IPS-20b (cell line): ENCODE measurements at regions not wholly inside any gene's neighbourhood (a gene's known extent, or its start where the extent isn't known, plus 50 kb on each side); places are given as distances from the start of the nearest gene placed in this dataset.
"Not testable (repeated sequence)": the region's sequence is repeated elsewhere in the genome, so short reads cannot be mapped to it uniquely, and the experiment has no call there.

ENCODE experiments used
- H3K27ac ChIP-seq: one replicate; pipeline ENCODE4 v1.5.1; 2013; ENCODE audit warnings: low read length
- H3K27me3 ChIP-seq: 2 replicates; pipeline ENCODE4 v1.6.1; 2013; ENCODE audit warnings: mild to moderate bottlenecking, low read length, inconsistent platforms; ENCODE audit not compliant: insufficient read depth
- H3K36me3 ChIP-seq: 2 replicates; pipeline ENCODE4 v1.6.1; 2013; ENCODE audit warnings: low read depth, mild to moderate bottlenecking, inconsistent platforms, low read length, moderate library complexity; ENCODE audit not compliant: insufficient read depth
- H3K4me1 ChIP-seq: 2 replicates; pipeline ENCODE4 v1.6.1; 2013; ENCODE audit warnings: mild to moderate bottlenecking, control low read depth, inconsistent platforms, low read length, moderate library complexity; ENCODE audit not compliant: insufficient read depth
- H3K4me3 ChIP-seq: 2 replicates; pipeline ENCODE4 v1.5.1; 2013; ENCODE audit warnings: mild to moderate bottlenecking, low read length, inconsistent platforms
- H3K9ac ChIP-seq: 2 replicates; pipeline ENCODE4 v1.6.1; 2013; ENCODE audit warnings: low read depth, mild to moderate bottlenecking, inconsistent platforms, low read length, moderate library complexity
- H3K9me3 ChIP-seq: 2 replicates; pipeline ENCODE4 v1.6.1; 2013; ENCODE audit warnings: mild to moderate bottlenecking, low read depth, low read length, inconsistent platforms; ENCODE audit not compliant: insufficient read depth

DNA sequence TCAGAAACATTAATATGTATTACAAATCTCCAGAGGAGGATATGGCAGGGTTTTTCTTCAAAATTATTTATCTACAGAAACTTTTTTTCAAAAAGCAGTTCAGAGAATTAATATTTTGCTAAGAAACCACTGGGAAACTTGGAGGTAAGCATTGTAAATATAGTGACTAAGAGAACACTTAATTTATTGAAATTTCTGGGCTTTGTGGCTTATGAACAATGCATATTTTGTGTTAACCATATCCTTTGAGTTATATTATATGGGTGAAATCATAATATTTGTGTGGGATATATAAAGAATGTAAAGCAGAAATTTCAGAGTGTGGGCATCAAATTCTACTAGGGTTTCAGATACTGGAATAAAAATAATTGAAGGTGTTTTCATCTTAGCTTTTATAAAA is 1059.2 kb downstream of the ZPLD1 start:
- Histone ChIP-seq H3K9me3 (no peaks in the 10 kb centered on the region; the same call in 1 of the 2 replicates), H3K27me3 (no peaks in the 10 kb centered on the region), H3K4me1 (no peaks in the 10 kb centered on the region), H3K9ac (no peak overlapping the region), H3K4me3 (no peak overlapping the region), H3K36me3 (no peaks in the 10 kb centered on the region), H3K27ac (no peak overlapping the region)

DNA sequence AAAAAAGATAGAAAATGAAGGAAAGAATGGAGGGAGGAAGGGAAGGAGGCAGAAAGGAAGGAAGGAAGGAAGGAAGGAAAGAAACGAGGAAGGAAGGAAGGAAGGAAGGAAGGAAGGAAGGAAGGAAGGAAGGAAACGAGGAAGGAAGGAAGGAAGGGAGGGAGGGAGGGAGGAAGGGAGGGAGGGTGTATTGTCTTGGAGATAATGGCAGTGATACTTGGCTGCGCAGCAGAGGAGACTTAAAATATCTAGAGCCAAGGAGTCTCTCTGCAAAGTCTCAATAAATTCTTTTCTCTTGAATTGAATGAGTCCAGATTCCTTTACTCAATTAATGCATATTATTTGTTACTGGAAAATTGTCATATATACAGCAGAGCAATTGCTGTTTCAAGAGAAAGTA is 1059.7 kb downstream of the ZPLD1 start:
- Histone ChIP-seq H3K27me3 (no peaks in the 10 kb centered on the region), H3K4me1 (no peaks in the 10 kb centered on the region), H3K9me3 (no peaks in the 10 kb centered on the region; the same call in 1 of the 2 replicates), H3K4me3 (no peak overlapping the region), H3K36me3 (no peaks in the 10 kb centered on the region), H3K9ac (no peak overlapping the region), H3K27ac (no peak overlapping the region)

- Histone ChIP-seq H3K4me3 (no peak overlapping the region), H3K36me3 (no peaks in the 10 kb centered on the region), H3K9me3 (no peaks in the 10 kb centered on the region; the same call in 1 of the 2 replicates), H3K27ac (no peak overlapping the region), H3K4me1 (no peaks in the 10 kb centered on the region), H3K9ac (no peak overlapping the region), H3K27me3 (no peaks in the 10 kb centered on the region)
Observed at GRCh38 chr3:103495186-103495585, 1060.4 kb downstream of the ZPLD1 start.

- Histone ChIP-seq H3K9ac (no peak overlapping the region), H3K27me3 (no peaks in the 10 kb centered on the region), H3K4me3 (no peak overlapping the region), H3K36me3 (no peaks in the 10 kb centered on the region), H3K4me1 (no peaks in the 10 kb centered on the region), H3K9me3 (no peaks in the 10 kb centered on the region; the same call in 1 of the 2 replicates), H3K27ac (no peak overlapping the region)
Observed at GRCh38 chr3:103499132-103499900, 1064.5 kb downstream of the ZPLD1 start.

DNA sequence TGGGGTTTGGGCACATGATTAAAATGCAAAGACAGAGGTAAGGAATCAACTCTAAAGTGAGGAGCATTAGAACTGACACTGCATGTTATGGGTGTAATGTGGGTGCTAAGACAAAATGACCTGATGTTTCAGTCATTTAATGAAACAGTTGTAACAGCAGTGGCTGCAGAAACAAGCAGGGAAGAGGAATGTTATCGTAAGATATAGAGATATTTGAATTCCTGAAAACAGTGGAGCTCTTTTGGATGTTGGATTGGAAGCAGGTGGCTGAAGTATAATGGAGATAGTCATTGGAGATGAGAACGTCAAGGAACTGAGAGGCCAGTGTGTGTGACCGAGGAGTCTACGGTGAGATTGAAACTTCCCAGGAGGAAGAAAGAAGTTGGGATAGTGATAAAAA is 1065.2 kb downstream of the ZPLD1 start:
- Histone ChIP-seq H3K9ac (no peak overlapping the region), H3K4me3 (no peak overlapping the region), H3K4me1 (no peaks in the 10 kb centered on the region), H3K27ac (no peak overlapping the region), H3K9me3 (no peaks in the 10 kb centered on the region; the same call in 1 of the 2 replicates), H3K27me3 (no peaks in the 10 kb centered on the region), H3K36me3 (no peaks in the 10 kb centered on the region)

DNA sequence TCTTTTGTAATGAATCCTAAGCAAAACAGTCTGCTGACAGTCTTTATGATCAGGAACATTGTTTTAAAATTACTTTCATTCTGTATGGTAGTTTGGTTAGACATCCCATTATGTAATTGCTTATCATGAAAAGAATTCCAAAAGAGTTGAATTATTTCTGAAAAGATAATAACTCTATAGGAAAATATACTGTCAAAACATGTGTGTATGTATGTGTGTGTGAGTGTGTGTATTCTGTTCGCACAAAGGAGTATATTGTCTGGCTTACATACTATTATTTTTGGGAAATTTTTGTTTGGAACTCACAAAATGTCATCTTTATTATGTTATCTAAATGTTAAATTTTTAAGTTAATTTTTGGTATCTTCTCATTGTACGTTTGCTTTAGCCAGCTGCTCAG is 1075.9 kb downstream of the ZPLD1 start:
- H3K27me3 ChIP-seq = no peaks in the 10 kb centered on the region

DNA sequence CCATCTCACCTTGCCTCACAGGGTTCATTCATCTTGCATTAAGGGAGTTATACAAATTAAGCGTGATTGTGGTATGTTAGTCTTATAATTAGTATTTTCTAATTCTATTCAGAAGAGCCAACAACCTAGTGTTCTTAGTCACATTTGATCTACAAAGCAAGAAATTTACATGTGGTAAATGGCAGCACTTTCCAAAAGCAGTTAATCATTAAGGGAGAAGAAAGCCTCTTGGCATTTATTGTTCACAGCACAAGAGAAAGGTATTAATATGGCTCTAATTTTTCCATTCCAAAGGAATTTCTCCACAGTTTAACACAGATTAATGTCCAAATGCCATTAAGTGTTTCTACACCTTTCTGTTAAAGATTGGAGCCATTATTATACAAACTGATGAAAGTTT is 1077.1 kb downstream of the ZPLD1 start:
- Histone ChIP-seq H3K4me3 (no peak overlapping the region), H3K9me3 (no peaks in the 10 kb centered on the region), H3K27me3 (no peaks in the 10 kb centered on the region), H3K27ac (no peak overlapping the region), H3K36me3 (no peaks in the 10 kb centered on the region), H3K4me1 (no peaks in the 10 kb centered on the region), H3K9ac (no peak overlapping the region)

More for the DNA sequence above, 1075.9 kb downstream of the ZPLD1 start:
- no peaks in the 10 kb centered on the region; the same call in 1 of the 2 replicates for H3K9me3 ChIP-seq
- no peaks in the 10 kb centered on the region for H3K4me1 ChIP-seq
- no peaks in the 10 kb centered on the region for H3K36me3 ChIP-seq
- no peak overlapping the region for H3K4me3 ChIP-seq
- no peak overlapping the region for H3K9ac ChIP-seq
- no peak overlapping the region for H3K27ac ChIP-seq

DNA sequence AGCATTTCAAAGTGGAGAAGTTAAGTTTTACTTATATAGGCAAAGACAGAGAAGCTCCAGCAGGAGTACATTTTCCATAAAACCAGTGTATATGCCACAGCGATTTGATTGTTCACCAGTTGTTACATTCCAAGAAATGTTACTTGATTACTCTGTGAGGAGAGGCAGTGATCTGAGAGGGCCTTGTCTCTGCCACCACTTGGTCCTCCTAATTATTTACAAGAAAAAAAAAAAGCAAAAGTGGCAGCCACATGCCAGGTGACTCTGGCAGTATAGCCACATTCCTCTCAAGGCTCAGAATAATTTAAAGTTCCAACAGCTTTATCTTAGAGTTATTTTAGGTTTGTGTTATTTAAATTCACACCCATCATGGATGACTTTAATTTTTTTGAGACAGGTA is 1077.8 kb downstream of the ZPLD1 start:
- H3K9me3 ChIP-seq = no peaks in the 10 kb centered on the region
- no peak overlapping the region for H3K27ac ChIP-seq
- H3K36me3 ChIP-seq = no peaks in the 10 kb centered on the region

GRCh38 chr3:103513003-103513402 is 1078.2 kb downstream of the ZPLD1 start:
- no peaks in the 10 kb centered on the region for H3K4me1 ChIP-seq
- no peaks in the 10 kb centered on the region for H3K27me3 ChIP-seq
- H3K27ac ChIP-seq = no peak overlapping the region
- H3K4me3 ChIP-seq = no peak overlapping the region
- H3K9me3 ChIP-seq = no peaks in the 10 kb centered on the region
- no peaks in the 10 kb centered on the region for H3K36me3 ChIP-seq
- no peak overlapping the region for H3K9ac ChIP-seq

More for the DNA sequence above, 1077.8 kb downstream of the ZPLD1 start:
- no peaks in the 10 kb centered on the region for H3K4me1 ChIP-seq
- no peak overlapping the region for H3K9ac ChIP-seq
- no peaks in the 10 kb centered on the region for H3K27me3 ChIP-seq
- H3K4me3 ChIP-seq = no peak overlapping the region

GRCh38 chr3:103515116-103515515 is 1080.3 kb downstream of the ZPLD1 start:
- H3K4me1 ChIP-seq = no peaks in the 10 kb centered on the region
- H3K4me3 ChIP-seq = no peak overlapping the region
- H3K36me3 ChIP-seq = no peaks in the 10 kb centered on the region
- H3K27ac ChIP-seq = no peak overlapping the region
- H3K9ac ChIP-seq = no peak overlapping the region
- H3K27me3 ChIP-seq = no peaks in the 10 kb centered on the region
- no peaks in the 10 kb centered on the region for H3K9me3 ChIP-seq

GRCh38 chr3:103516950-103517349 is 1082.1 kb downstream of the ZPLD1 start:
- H3K36me3 ChIP-seq = no peaks in the 10 kb centered on the region
- H3K27me3 ChIP-seq = no peaks in the 10 kb centered on the region
- H3K4me1 ChIP-seq = no peaks in the 10 kb centered on the region
- no peak overlapping the region for H3K27ac ChIP-seq
- H3K9ac ChIP-seq = no peak overlapping the region
- H3K4me3 ChIP-seq = no peak overlapping the region
- H3K9me3 ChIP-seq = peaks cover 5% of the 10 kb centered on the region; the same call in 1 of the 2 replicates

DNA sequence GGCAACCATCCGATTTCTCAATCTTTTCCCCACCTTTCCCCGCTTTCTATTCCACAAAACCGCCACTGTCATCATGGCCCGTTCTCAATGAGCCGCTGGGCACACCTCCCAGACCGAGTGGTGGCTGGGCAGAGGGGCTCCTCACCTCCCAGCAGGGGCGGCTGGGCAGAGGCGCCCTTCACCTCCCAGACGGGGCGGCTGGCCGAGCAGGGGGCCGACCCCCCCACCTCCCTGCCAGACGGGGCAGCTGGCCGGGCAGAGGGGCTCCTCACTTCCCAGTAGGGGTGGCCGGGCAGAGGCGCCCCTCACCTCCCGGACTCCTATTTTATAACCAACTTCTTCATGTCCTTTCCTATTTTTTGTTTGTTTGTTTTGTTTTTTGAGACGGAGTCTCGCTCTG is 1096.5 kb downstream of the ZPLD1 start:
- not testable (repeated sequence) for H3K36me3 ChIP-seq, H3K4me1 ChIP-seq, H3K27me3 ChIP-seq, H3K9me3 ChIP-seq, H3K27ac ChIP-seq, H3K4me3 ChIP-seq, H3K9ac ChIP-seq
